IPS-NIHi7 (cell line): ENCODE measurements at regions not wholly inside any gene's neighbourhood (a gene's known extent, or its start where the extent isn't known, plus 50 kb on each side); places are given as distances from the start of the nearest gene placed in this dataset.

Experiments used
- DNase-seq: peaks from one replicate; pipeline ENCODE4 v3.0.0; 2012; ENCODE audit warnings: mixed read lengths; ENCODE audit errors: extremely low spot score

DNA sequence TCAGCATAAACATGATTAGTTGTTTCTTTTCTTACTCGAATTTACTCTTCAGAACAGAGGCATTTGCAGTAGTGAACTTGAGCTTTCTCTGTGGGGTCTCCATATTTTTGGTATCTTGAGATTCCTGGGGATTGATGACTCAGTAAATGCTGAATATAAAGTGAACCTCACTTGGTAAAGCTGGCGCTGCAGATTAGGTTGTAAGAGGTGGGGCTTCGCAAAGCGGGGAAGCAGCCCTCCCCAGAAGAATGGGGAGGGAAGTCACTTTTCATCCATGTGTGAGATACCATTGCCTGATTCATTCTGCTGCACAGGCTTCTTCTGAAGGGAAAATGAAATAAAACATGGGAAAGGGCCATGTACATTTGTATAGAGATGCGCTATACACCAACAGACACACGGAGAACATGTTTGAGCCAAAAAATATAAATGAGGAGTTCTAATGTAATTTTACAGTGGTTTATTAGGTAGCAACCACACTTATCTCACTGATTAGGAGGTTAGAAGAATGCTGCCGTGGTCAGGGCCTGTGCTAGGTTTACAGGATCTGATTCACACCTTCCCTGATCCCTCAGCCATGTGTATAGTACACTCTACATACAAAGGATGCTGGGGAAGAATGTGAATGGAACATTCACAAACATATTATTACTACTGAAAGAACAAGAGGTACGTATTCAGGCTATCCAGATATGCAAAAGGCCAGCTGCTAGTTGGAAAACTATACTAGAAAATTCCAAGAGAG lies 63.5 kb downstream of the DNTTIP2 start:
- DNase-seq: no peak

- DNase-seq: peak; percentile 50
Measured at GRCh38 chr1:93814795-93815340, 64.1 kb downstream of the DNTTIP2 start.

DNA sequence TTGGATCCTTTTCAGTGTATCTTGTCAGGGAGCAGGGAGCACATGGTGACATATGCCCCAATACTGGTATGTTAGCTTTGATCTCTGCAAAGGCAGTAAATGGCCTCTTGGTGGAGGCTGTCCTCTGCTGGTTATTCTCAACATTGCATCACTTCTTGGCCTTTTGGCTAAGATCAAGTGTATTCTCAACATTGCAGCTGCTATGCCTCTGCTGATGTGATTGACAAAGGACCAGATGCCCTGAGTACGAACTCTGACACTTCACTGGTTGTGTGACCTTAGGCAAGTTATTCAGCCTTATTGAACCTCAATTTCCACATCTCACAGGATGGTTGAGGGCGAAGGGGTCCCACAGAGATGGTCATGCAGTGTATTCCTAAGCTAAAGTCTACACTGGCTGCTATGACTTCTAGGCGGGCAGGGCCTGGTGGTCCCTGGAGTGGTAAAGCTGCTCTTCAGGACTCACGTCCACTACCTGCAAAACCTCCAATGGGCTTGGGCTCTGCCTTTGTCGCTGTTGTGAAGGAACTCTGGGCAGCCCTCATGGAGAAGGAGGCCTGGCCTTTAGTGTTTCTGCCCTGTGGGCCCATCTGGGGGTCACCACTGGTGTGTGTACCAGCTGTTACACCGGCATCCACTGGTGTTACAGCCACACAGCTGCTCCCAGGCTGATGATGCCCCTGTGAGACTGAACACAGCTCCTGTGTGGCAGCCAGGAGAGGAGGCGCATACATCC lies 64.8 kb downstream of the DNTTIP2 start:
- DNase-seq: peak; percentile 76

- DNase-seq: no peak
Measured at GRCh38 chr1:93813076-93813475, 65.9 kb downstream of the DNTTIP2 start.

- DNase-seq: no peak
Measured at GRCh38 chr1:93811326-93812065, 67.5 kb downstream of the DNTTIP2 start.

DNA sequence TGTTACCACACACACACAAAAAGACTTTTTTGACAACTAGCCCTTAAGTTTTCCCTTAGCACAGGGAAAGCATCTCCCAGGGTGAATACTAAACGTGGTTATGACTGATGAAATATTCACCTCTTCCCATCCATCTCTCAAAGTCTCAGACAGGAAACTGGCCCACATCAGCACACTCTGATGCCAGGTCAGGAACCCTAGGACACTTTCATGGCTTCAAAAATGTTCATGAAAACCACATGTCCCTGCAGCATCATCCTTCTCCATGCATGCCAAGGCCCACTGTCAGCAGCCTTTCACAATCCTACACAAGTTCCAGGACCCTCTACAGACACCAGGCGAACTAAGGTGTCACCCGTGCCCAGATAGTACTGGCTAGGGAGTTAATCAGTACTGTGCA lies 68.7 kb downstream of the DNTTIP2 start:
- DNase-seq: no peak

DNA sequence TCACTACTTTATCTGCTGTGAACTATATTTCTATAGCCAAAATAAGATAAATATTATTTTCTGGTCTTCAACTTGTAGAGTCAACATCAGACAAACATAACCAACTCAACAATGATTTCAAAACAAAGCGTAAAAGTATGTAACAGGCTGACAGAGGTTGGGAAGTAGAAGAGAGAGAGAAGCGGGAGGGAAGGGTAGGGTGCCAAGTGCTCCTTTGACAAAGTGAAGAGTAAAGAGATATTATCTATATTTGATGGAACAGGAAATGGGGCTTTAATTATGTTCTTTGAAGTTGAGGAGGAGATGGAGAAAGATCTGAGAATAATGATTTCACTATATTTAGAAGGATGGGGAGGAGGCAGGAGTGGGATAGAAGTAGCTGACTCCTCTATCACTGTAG lies 70.1 kb downstream of the DNTTIP2 start:
- no peak for DNase-seq

DNA sequence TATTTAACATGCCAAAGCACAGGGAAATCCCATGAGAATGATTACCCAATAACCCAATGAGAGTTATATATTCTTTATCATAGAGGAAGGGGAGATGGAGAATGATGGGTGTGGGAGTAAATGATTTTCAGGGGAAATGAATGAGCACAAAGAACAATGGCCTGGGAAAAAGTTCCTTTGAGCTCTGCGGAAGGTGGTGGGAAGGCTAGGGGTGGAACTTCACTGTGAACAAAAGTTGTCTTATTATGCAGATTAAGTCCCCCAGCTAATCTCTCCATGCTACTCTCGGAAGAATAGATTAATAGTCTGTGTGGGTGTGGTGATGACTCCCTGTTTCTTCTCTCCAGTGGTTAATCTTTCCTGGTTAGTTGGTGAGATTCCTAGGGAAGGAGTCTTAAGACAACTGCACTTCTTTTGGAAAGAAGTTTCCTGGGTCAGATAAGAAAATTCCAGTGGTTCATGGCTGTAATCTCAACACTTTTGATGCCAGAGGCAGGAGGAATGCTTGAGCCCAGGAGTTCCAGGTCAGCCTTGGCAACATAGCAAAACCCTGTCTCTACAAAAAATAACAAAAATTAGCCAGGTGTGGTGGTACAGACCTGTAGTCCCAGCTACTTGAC lies 71.6 kb downstream of the DNTTIP2 start:
- DNase-seq: no peak

DNA sequence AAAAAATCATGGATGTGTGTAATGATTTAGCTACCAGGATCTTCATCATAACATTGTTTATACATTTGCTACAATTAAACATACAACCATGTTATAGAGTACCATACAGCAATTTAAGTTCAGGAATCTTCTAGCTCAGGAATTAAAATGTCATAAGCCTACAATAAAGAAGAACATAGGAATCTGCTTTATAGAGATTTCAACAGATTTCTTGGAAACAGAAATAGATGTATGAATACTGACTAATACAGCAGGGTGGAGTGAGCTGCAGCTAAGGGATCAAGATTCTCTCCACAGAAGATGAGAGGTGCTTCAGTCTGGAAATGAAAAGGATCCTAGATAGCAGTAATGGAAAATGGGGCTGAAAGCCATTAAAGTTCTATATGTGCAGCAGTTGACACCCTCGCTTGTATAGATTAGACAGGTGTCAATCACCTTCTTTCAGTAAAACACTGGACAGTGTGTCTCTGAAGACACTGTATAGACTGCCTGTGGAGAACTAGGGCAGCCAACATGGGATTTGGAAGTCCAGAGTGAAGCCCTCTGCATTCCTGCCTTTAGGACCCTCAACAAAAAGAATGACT lies 73.9 kb downstream of the DNTTIP2 start:
- no peak for DNase-seq

GRCh38 chr1:93804412-93804811 lies 74.6 kb downstream of the DNTTIP2 start:
- DNase-seq: no peak

GRCh38 chr1:93801471-93801870 lies 77.5 kb downstream of the DNTTIP2 start:
- no peak for DNase-seq

DNA sequence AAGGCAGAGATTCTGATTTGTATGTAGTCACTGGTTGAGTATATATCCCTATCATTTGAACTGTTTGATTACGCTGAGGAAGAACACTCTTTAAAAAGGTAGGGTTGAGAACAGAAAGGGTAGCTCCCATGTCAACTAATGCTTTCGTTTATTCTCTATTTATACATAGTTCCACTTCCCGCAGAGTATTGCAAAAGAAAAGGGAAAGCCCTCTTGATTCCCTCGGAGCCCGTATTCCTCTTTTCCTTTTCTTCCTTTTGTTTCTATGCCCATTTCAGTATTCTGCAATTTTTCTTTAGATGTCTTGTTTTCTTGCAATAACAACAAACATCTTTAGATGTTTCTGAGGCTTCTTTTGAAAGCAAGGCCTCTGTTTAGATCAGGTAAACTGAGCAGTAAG lies 78.2 kb downstream of the DNTTIP2 start:
- no peak for DNase-seq

DNA sequence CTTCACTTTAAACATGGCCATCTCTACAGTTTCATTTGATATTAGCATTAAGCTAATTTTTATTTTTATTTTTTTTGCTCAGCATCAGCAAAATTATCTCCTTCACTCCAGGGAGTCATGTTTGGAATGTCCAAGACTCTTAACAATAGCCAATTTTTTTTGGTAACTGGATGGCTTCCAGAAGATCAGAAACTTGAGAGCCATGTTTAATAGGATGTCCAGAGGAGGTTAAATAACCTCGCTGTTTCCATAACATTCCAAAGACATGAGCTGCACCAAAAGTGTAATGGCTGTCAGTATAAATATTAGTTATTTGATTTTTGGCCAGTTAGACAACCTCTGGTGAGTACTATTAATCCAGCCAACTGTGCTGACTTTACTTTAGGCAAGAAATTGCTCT lies 80.7 kb downstream of the DNTTIP2 start:
- DNase-seq: no peak

- no peak for DNase-seq
Measured at GRCh38 chr1:93784538-93784937, 94.5 kb downstream of the DNTTIP2 start.

GRCh38 chr1:93783876-93784275 lies 95.1 kb downstream of the DNTTIP2 start:
- no peak for DNase-seq

DNA sequence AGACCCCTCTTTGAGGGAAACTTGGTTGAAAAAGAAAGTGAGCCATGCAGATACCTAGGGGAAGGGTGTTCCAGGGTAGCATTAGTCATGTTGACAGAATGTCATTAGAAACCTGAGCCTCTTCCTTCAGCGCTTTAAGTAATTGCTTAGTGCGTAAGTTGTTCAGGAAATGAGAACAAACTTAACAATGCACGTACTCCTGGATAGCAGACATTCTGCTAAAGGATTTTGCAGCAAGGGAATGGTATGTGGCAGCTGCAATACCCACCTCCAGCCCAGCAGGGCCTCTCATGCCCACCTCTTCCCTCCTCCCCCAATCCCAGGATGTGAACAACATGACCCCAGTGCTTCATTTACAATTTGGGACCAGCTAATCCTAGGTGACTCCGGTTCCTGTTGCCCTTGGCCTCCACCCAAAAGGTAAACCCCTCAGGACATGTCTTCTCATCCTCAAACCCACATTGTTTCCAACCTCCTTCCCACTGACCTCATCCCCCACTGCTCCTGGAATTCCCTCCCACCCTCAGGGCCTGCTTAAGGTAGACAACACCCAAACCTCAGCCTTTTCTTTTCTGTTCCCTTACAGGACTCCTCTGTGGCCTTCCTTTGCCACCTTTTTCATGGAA lies 98.0 kb upstream of the BCAR3 start:
- DNase-seq: peak; percentile 60

GRCh38 chr1:93778457-93778856 lies 96.8 kb upstream of the BCAR3 start:
- no peak for DNase-seq

DNA sequence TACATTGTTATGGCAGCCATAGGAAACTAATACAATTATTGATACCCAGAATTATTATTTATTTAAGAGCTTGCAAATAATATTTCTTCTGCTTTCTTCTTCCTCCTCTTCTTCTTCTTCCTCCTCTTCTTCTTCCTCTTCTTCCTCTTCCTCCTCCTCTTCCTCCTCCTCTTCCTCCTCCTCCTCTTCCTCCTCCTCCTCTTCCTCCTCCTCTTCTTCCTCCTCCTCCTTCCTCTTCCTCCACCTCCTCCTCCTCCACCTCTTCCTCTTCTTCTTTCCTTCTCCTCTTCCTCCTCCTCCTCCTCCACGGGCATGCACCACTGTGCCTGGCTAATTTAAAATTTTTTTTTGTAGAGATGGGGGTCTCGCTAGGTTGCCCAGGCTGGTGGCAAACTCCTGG lies 95.6 kb upstream of the BCAR3 start:
- no peak for DNase-seq

DNA sequence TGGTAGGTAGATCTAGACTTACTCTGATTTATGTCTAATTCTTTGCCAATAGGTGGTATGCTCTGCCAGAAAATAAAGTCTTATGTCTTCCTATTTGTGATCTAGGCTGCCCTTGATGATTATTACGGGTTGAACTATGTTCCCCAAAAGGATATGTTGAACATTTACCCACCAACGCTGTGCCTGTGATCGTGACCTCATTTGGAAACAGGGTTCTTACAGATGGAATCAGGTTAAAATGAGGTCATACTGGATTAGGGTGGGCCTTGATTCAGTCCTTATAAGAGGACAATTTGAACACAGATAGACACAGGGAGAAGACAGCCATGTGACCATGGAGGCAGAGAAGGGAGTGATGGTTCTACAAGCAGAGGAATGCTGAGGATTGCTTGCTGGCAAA lies 95.1 kb upstream of the BCAR3 start:
- DNase-seq: no peak

DNA sequence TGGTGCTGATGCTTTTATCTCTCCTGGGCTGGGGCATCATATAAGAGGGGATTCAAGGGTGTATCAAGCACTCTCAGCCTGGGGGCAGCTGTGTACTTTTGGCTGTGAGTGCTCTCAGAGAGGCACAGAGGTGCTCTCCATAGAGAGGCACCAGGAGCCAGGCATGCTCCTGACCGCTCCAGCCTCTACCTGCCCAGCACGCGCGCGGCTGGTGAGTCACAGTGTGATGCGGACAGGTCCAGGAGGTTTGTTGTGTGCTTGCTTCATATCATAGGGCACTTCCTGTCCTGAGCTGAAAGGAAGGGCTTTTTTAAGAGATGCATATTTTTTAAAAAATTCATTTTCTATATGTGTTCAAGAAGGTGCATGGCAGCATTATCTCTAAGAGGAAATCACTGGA lies 93.6 kb upstream of the BCAR3 start:
- no peak for DNase-seq

DNA sequence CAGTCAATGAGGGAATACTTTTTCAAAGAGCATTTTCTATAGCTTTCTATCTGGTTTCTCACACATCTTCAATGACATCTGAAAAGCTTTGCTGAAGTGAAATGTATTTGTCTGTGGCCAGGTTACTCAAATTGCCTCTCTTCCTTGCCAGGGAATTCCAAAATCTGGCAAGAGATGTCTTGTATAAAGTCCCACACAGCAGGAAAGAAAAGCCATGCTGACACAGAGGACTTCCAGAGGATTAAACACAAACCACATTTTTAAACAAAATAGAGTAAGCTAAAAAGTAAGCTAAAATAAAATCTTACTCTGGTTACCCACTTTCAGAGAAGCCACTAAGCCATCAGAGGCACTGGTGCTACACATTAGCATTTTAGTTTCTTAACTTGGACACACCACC lies 93.1 kb upstream of the BCAR3 start:
- no peak for DNase-seq
